ENCODE measurements at regions not wholly inside any gene's neighbourhood (a gene's known extent, or its start where the extent isn't known, plus 50 kb on each side); places are given as distances from the start of the nearest gene placed in this dataset.
"Not testable (repeated sequence)": the region's sequence is repeated elsewhere in the genome, so short reads cannot be mapped to it uniquely, and the experiment has no call there.

DNA sequence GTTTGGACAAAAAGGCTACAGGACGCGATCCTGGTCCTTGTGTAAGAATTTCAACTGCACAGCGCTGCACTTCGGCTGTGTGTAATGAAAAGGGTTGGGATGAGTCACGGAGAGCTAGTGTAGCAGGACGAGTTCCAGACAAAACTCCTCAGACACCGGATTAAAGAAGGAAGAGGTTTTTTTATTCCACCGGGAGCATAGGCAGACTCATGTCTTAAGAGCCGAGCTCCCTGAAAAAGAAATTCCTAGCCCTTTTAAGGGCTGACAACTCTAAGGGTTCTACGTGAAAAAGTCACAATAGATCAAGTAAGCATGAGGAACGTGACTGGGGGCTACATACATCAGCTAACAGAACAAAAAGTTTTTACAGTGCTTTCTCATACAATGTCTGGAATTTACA lies 54.8 kb upstream of the FAM90A1 start:
- DNase-seq, result not testable (repeated sequence)

DNA sequence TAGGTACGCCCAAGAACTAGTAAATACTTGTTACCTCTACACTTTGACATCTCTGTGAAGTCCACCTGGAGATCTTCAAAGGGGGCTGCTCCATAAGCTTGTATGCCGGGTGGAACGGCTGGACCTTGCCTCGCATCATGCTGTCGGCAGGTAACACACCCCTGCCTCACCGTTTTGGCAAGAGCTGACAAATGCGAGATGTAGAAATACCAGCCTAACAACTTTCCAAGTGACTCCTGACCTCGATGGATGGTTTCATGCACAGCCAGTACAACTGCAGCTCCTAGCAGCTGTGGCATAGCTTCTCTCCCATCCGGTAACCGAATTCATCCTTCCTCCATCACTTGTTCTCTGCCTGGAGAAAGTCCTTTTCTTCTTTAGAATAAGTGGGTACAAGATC lies 58.3 kb upstream of the FAM90A1 start:
- DNase-seq, result not testable (repeated sequence)

DNA sequence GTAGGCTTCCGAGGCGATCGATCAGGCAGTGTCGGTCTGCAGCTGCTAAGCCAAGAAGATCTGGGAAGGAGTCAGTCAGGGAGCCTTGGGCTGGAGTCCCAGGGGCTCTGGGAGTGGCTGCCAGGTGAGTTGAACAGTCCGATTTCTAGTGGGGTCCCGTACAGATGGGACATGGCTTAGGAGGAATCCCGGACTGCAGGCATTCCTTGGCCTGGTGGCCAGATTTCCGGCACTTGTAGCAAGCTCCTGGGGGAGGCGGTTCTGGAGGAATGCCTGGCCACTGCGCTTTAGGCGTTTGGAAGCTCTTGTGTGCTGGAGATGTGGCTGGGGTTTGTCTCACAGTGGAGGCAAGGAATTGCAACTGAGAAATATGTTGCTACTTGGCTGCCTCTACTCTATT lies 64.3 kb upstream of the FAM90A1 start:
- not testable (repeated sequence) for DNase-seq

- not testable (repeated sequence) for DNase-seq
Measured at GRCh38 chr12:8294662-8295061, 67.2 kb upstream of the FAM90A1 start.

GRCh38 chr12:8308611-8309010 lies 81.2 kb upstream of the FAM90A1 start:
- DNase-seq, result not testable (repeated sequence)

- DNase-seq, result not testable (repeated sequence)
Measured at GRCh38 chr12:8315997-8316396, 88.6 kb upstream of the FAM90A1 start.

GRCh38 chr12:8317675-8318074 lies 90.3 kb upstream of the FAM90A1 start:
- DNase-seq, result not testable (repeated sequence)

GRCh38 chr12:8320251-8320730 lies 92.9 kb upstream of the FAM90A1 start:
- DNase-seq, result peak; percentile 60

GRCh38 chr12:8320791-8321370 lies 93.5 kb upstream of the FAM90A1 start:
- not testable (repeated sequence) for DNase-seq

- not testable (repeated sequence) for DNase-seq
Measured at GRCh38 chr12:8325145-8325839, 97.9 kb upstream of the FAM90A1 start.

- not testable (repeated sequence) for DNase-seq
Measured at GRCh38 chr12:8328835-8329234, 101.4 kb upstream of the FAM90A1 start.

DNA sequence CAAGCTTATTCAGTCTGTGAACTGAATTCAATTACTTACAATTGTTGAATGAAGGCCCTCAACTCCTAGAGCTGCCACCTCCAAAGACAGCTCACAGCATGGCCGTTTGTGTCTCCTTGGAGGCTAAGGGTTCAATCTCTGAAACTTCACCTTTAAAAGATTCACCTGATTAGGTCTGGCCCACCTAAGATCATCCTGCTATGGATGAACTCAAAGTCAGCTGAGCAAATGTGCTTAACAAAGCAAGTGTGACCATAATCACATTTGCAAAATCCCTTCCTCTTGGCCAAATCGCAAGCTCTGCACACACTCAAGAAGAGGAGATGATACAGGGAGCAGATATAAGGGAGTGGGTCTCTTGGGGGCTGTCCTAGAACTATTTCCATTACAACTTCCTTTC lies 105.0 kb upstream of the FAM90A1 start:
- DNase-seq, result not testable (repeated sequence)

GRCh38 chr12:8351073-8351472 lies 104.7 kb upstream of the CLEC6A start:
- not testable (repeated sequence) for DNase-seq

- DNase-seq, result not testable (repeated sequence)
Measured at GRCh38 chr12:8354741-8355140, 101.0 kb upstream of the CLEC6A start.

DNA sequence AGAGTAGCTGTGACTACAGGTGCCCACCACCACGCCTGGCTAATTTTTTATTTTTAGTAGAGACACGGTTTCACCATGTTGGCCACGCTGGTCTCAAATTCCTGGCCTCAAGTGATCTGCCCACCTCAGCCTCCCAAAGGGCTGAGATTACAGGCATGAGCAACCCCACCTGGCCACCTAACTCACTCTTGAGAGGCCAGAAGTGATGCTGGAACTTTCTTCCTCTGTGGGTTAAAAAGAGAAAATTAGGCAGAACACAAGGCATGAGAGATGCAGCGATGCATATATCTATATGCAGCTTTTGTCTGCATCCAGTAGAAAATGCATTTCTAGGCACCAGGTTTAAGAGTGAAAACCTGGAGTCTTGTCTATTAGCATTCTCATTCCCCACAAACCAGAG lies 100.2 kb upstream of the CLEC6A start:
- DNase-seq, result not testable (repeated sequence)

- not testable (repeated sequence) for DNase-seq
Measured at GRCh38 chr12:8373744-8374143, 82.0 kb upstream of the CLEC6A start.

GRCh38 chr12:8375122-8375521 lies 80.6 kb upstream of the CLEC6A start:
- DNase-seq, result not testable (repeated sequence)

DNA sequence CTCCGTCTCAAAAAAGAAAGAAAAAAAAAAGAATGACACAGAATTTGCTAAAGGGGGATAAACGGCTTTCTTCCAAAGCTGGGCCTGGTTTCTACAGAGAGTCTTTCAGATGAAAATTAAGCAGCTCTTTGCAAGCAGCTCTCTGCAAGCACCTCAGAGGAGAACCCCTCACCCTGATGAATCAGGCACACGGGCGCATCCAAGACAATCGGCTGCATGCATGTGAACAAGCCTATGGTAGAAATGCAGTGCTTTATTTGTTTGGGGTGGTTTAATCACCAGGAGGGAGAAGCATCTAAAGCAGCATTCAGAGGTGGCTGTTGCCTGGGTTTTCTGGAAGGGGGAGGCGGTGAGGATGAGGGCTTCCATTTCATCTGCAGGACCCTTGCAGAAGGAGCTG lies 78.0 kb upstream of the CLEC6A start:
- not testable (repeated sequence) for DNase-seq

GRCh38 chr12:8382556-8382955 lies 73.2 kb upstream of the CLEC6A start:
- not testable (repeated sequence) for DNase-seq

GRCh38 chr12:8384686-8385085 lies 71.1 kb upstream of the CLEC6A start:
- not testable (repeated sequence) for DNase-seq

DNA sequence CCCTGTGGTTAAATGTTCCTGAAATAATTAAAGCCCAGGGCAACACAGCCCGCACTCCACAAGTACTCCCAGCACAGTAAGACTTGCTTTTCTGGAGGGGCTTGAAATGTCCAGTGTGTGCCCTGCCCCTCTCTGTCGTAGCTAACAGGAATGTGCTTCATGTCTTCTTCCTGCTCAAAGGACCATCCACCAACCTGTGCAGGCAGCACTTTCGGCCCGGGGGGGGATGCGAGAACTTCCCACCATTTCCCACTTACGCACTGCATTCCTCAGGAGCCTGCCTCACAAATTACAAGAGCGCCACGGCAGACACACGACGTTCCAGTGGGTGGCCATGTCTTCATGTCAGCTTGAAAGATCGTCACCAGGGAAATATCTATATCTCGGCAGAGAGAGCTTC lies 70.3 kb upstream of the CLEC6A start:
- not testable (repeated sequence) for DNase-seq

GRCh38 chr12:8386661-8387060 lies 69.1 kb upstream of the CLEC6A start:
- not testable (repeated sequence) for DNase-seq

DNA sequence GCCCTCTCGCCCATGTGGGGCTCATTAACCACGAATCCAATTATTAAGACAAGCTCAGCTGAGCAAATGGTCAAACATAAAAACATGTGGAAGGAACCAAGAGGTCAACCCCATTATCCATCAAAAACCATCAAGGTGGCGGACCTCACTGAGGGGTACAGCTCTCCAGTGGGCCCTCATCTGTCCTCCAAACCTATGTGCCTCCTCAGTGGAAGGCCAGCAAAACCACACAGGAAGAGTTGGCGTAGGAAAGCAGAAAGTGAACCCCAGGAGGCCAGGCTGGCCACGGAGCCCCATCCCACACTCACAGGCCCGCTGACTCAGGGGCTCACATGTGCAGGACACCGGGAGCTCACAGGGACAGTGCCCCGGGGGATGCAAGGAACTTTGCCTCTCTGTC lies 66.5 kb upstream of the CLEC6A start:
- DNase-seq, result not testable (repeated sequence)

GRCh38 chr12:8390001-8390777 lies 65.6 kb upstream of the CLEC6A start:
- DNase-seq, result peak; percentile 65

Data from activated CD8-positive, alpha-beta memory T cell treated with anti-CD3 and anti-CD28 coated beads for 24 hours (primary cell).